ENCODE measurements at regions not wholly inside any gene's neighbourhood (a gene's known extent, or its start where the extent isn't known, plus 50 kb on each side); places are given as distances from the start of the nearest gene placed in this dataset.

DNA sequence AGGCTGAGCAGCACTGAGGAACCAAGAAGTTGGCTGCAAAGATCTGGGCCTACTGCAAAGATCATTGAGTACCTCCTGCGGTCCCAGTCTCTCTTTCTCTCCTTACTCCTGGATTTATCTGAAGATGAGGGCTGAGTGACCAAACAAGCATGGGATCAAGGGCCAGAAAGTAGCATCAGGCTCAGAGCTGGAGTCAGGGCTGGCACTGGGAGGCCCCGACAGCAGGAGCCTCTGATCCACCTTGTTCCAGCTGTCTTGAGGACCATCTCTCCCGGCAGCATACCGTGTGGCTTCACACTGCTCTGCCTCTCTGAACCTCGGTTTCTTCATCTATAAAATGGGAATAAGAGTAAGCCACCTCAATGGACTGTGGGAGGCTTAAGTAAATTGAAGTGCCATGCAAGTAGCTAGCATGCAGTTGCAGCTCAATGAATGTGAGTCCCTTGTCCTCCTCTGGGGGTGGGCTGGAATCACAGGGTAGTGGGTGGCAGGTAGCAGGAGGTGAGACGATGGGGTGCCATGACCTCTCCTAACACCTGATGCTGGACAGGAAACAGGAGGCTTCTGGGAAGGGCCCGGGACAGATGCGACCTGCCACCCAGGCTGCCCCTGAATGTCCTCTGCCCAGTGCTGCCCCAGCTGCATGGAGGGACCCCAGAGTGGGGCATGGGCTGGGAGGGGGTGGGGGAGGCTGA is 52.5 kb upstream of the PRDM11 start:
- H3K4me3 ChIP-seq (ENCODE audit: low read length), result no peak overlapping the region
- H3K27me3 ChIP-seq (replicated peaks; ENCODE audit: control insufficient read depth, insufficient read depth, low read length), result peaks cover 8% of the 10 kb centered on the region
- no peaks in the 10 kb centered on the region for H3K36me3 ChIP-seq (ENCODE audit: control insufficient read depth, insufficient read depth, low read length, severe bottlenecking)
- DNase-seq (ENCODE audit: low read depth), result no peak
- no peaks in the 10 kb centered on the region for H3K9me3 ChIP-seq (ENCODE audit: control insufficient read depth, low read length)
- H3K9ac ChIP-seq (ENCODE audit: low read length), result peak overlapping the region; percentile 60
- peaks cover 52% of the 10 kb centered on the region for H3K4me1 ChIP-seq (ENCODE audit: control insufficient read depth, insufficient read depth, low read length)

- DNase-seq (ENCODE audit: low read depth), result no peak
- no peaks in the 10 kb centered on the region for H3K9me3 ChIP-seq (ENCODE audit: control insufficient read depth, low read length)
- H3K9ac ChIP-seq (ENCODE audit: low read length), result no peak overlapping the region
- peaks cover 8% of the 10 kb centered on the region for H3K27me3 ChIP-seq (replicated peaks; ENCODE audit: control insufficient read depth, insufficient read depth, low read length)
- H3K4me3 ChIP-seq (ENCODE audit: low read length), result no peak overlapping the region
- no peaks in the 10 kb centered on the region for H3K36me3 ChIP-seq (ENCODE audit: control insufficient read depth, insufficient read depth, low read length, severe bottlenecking)
- peaks cover 44% of the 10 kb centered on the region for H3K4me1 ChIP-seq (ENCODE audit: control insufficient read depth, insufficient read depth, low read length)
Observed at GRCh38 chr11:45094958-45095690, 51.3 kb upstream of the PRDM11 start.

DNA sequence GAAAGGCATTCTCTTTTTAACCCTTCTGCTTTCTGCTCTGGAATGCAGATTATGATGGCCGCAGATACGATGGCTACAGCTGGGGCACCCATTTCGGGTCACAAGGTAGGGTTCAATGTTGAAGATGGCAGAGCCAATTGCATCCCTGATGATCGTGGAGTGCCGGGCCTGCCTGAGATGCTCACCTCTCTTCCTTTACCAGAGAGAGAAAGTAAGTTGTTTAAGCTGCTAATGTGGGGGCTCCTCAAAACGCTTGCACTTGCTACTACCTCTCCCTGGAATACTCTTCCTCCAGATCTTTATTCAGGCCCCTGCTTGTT is 50.8 kb upstream of the PRDM11 start:
- DNase-seq (ENCODE audit: low read depth), result no peak
- Histone ChIP-seq H3K9ac (ENCODE audit: low read length) (no peak overlapping the region), H3K27me3 (replicated peaks; ENCODE audit: control insufficient read depth, insufficient read depth, low read length) (peaks cover 8% of the 10 kb centered on the region), H3K36me3 (ENCODE audit: control insufficient read depth, insufficient read depth, low read length, severe bottlenecking) (no peaks in the 10 kb centered on the region), H3K9me3 (ENCODE audit: control insufficient read depth, low read length) (no peaks in the 10 kb centered on the region), H3K4me3 (ENCODE audit: low read length) (no peak overlapping the region), H3K4me1 (ENCODE audit: control insufficient read depth, insufficient read depth, low read length) (peaks cover 39% of the 10 kb centered on the region)

GRCh38 chr11:45096636-45097035 is 49.8 kb upstream of the PRDM11 start:
- Histone ChIP-seq H3K36me3 (ENCODE audit: control insufficient read depth, insufficient read depth, low read length, severe bottlenecking) (no peaks in the 10 kb centered on the region), H3K4me1 (ENCODE audit: control insufficient read depth, insufficient read depth, low read length) (peaks cover 29% of the 10 kb centered on the region), H3K9ac (ENCODE audit: low read length) (no peak overlapping the region), H3K27me3 (replicated peaks; ENCODE audit: control insufficient read depth, insufficient read depth, low read length) (peaks cover 8% of the 10 kb centered on the region), H3K9me3 (ENCODE audit: control insufficient read depth, low read length) (no peaks in the 10 kb centered on the region), H3K4me3 (ENCODE audit: low read length) (no peak overlapping the region)
- DNase-seq (ENCODE audit: low read depth), result peak; percentile 23
